HEK293 (cell line): ENCODE measurements at regions not wholly inside any gene's neighbourhood (a gene's known extent, or its start where the extent isn't known, plus 50 kb on each side); places are given as distances from the start of the nearest gene placed in this dataset.

Source experiments
- ZNF155 ChIP-seq: fragments of 450-650 bp; formaldehyde crosslinking; IDR thresholded peaks from 2 replicates; pipeline ENCODE4 v1.5.1; 2016; ENCODE audit warnings: missing biosample characterization, missing genetic modification characterization
- ZNF311 ChIP-seq: fragments of 450-650 bp; formaldehyde crosslinking; IDR thresholded peaks from 2 replicates; pipeline ENCODE4 v1.5.1; 2017; ENCODE audit warnings: missing biosample characterization, missing genetic modification characterization, borderline replicate concordance
- ZNF37A ChIP-seq: fragments of 450-650 bp; IDR thresholded peaks from 2 replicates; pipeline ENCODE4 v1.5.1; 2018; ENCODE audit warnings: missing biosample characterization, missing genetic modification characterization
- TF ChIP-seq, protein P1 (sequence below): fragments of 450-650 bp; formaldehyde crosslinking; IDR thresholded peaks from 2 replicates; pipeline ENCODE4 v1.5.1; 2016; ENCODE audit warnings: missing biosample characterization, missing genetic modification characterization
- TF ChIP-seq, protein P2 (sequence below): fragments of 450-650 bp; formaldehyde crosslinking; IDR thresholded peaks from 2 replicates; pipeline ENCODE4 v1.5.1; 2016; ENCODE audit warnings: missing biosample characterization, missing genetic modification characterization

DNA sequence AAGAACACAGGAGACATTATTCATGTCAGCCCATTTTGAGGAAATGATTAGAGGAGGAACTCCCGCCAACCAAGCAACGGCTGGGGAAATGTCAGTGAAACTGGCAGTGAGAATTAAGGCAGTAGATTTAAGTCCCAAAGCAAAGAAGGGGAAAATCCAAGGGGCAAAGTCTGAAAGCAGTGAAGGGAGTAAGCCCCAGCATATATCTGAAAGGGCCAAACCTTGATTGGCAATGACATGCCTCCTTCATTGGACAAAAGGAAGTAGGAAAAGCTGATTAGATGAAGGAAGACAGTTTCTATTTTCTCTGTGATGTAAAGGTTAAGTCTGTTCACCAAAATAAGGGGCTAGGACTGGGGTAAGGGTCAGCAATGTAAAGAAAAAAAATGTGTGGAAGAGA is 190.3 kb downstream of the RNF144B start:
- TF ChIP-seq ZNF311 (tag by site-specific recombination) (no peak), ZNF155 (tag by site-specific recombination) (no peak), ZNF37A (tag by site-specific recombination) (no peak)
- TF ChIP-seq, protein P1, sequence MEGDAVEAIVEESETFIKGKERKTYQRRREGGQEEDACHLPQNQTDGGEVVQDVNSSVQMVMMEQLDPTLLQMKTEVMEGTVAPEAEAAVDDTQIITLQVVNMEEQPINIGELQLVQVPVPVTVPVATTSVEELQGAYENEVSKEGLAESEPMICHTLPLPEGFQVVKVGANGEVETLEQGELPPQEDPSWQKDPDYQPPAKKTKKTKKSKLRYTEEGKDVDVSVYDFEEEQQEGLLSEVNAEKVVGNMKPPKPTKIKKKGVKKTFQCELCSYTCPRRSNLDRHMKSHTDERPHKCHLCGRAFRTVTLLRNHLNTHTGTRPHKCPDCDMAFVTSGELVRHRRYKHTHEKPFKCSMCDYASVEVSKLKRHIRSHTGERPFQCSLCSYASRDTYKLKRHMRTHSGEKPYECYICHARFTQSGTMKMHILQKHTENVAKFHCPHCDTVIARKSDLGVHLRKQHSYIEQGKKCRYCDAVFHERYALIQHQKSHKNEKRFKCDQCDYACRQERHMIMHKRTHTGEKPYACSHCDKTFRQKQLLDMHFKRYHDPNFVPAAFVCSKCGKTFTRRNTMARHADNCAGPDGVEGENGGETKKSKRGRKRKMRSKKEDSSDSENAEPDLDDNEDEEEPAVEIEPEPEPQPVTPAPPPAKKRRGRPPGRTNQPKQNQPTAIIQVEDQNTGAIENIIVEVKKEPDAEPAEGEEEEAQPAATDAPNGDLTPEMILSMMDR (tag by site-specific recombination) = no peak
- TF ChIP-seq, protein P2, sequence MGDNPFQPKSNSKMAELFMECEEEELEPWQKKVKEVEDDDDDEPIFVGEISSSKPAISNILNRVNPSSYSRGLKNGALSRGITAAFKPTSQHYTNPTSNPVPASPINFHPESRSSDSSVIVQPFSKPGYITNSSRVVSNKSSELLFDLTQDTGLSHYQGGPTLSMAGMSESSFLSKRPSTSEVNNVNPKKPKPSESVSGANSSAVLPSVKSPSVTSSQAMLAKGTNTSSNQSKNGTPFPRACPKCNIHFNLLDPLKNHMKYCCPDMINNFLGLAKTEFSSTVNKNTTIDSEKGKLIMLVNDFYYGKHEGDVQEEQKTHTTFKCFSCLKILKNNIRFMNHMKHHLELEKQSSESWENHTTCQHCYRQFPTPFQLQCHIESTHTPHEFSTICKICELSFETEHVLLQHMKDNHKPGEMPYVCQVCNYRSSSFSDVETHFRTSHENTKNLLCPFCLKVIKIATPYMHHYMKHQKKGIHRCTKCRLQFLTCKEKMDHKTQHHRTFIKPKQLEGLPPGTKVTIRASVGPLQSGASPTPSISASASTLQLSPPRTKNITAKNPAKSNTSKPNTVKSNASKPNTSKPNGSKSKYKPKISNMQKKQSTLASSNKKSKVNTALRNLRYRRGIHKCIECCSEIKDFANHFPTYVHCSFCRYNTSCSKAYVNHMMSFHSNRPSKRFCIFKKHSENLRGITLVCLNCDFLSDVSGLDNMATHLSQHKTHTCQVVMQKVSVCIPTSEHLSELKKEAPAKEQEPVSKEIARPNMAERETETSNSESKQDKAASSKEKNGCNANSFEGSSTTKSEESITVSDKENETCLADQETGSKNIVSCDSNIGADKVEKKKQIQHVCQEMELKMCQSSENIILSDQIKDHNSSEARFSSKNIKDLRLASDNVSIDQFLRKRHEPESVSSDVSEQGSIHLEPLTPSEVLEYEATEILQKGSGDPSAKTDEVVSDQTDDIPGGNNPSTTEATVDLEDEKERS (tag by site-specific recombination) = no peak
